GM18498 (cell line): ENCODE measurements at regions not wholly inside any gene's neighbourhood (a gene's known extent, or its start where the extent isn't known, plus 50 kb on each side); places are given as distances from the start of the nearest gene placed in this dataset.
A peak's percentile ranks its signal among the peaks of the same experiment; 100 is the strongest.

ENCODE experiments used
- ATAC-seq: cut with Tn5 transposase; IDR thresholded peaks from one replicate; pipeline ENCODE4 v1.9.1; 2021; ENCODE audit warnings: mild to moderate bottlenecking, moderate library complexity; ENCODE audit not compliant: unreplicated experiment

GRCh38 chr7:41834805-41835694, 132.2 kb upstream of the INHBA start:
- no peak for ATAC-seq

GRCh38 chr7:41832941-41833340, 130.1 kb upstream of the INHBA start:
- no peak for ATAC-seq

- ATAC-seq, result no peak
Measured at GRCh38 chr7:41830271-41830670, 127.4 kb upstream of the INHBA start.

GRCh38 chr7:41828911-41829310, 126.0 kb upstream of the INHBA start:
- ATAC-seq, result no peak

GRCh38 chr7:41826641-41827040, 123.8 kb upstream of the INHBA start:
- no peak for ATAC-seq

DNA sequence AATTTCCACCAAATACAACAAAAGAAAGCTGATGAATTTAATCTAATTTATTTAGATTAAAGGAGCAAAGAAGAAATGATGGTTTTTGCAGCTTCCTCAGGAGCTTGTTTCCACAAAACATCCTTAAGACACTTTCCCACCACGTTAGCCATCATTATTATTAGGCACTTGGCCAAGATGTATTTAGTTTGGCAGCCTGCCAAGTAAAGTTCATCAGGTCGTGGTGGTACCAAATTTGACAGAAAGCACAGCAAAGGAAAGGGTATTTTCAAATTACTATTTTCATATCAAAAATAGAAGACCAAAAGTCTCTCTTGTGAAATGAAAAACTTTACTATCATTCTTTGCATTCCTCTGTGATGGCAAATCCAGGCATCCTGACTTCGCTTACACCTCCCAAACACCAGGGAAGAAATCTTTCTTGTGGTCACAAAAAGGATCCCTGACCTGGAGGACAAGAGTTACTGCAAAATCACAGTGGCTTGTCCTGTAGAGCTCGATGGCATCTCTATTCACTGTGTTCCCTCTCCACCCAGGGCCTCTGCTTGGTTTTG, 123.1 kb upstream of the INHBA start:
- no peak for ATAC-seq

DNA sequence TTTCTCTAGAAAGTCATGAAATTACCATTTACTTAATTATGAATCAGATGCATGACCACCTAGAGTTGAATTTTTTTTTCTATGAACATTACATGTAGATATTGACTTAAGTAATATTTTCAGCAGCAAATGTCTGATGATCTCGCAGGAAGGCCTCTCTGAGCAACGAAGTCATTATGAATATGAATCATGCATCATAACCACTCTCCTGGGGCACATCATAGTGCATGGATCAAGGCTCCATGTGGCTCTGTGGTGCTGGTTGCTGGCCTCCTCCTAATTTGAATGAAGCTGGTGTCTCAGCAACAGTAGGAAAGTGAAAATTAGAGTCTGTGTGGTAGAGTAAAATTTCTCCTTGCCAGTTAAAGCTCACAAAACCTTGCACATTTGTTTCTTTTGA, 121.4 kb upstream of the INHBA start:
- no peak for ATAC-seq

DNA sequence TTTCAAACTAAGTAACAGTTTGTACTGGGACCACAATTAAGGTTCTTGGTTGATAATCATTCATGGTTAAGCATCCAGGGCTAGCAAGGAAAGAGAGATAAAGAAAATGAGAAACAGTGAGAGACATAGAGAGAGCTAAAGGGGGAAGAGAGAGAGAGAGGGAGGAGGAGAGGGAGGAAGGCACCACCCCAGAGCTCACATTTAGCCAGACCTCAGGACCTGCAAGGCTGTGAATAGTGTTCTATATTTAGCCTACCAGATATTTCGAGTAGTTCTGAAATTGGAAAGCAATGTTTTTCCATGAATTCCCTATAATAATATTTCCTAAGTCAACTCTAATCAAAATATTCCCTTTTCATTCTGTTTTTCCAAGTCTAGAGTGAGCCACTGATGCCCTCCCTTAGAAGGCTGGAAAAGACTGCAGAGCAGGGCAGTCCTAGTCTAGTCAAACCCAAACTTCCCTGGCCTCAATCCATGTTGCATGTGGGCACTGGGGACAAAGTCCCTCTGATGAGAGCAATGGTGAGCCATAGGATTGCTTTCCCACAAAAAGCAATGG, 119.4 kb upstream of the INHBA start:
- no peak for ATAC-seq

GRCh38 chr7:41821521-41822213, 118.8 kb upstream of the INHBA start:
- no peak for ATAC-seq

DNA sequence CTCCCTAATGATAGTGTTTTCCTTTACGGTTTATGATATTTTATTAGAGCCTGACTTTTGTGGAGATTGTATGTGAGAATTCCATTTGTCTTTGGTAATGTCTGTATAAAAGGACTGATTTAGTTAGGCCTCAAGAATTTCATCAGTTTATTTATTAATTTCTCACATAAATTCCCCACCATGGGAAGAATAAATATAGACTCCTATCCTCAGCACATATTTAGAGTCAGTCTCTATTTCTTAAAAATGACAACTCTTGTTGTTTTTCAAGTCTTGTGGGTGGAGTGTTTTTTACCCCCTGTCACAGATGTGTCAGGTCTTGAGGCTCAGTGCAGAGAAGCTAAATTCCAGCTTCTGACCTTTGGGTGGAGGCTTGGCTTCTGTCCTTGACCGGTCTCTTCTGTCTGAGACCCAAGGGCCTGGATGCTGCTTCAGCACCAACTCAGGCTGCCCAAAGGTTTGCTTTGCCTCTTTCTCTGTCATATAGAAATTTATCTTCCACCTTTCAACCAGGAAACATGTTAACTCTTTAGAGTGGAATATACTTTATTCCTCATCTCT, 117.3 kb upstream of the INHBA start:
- no peak for ATAC-seq

- no peak for ATAC-seq
Measured at GRCh38 chr7:41819645-41820044, 116.8 kb upstream of the INHBA start.

GRCh38 chr7:41818765-41819398, 116.0 kb upstream of the INHBA start:
- ATAC-seq, result no peak

- ATAC-seq, result no peak
Measured at GRCh38 chr7:41817386-41817785, 114.5 kb upstream of the INHBA start.

DNA sequence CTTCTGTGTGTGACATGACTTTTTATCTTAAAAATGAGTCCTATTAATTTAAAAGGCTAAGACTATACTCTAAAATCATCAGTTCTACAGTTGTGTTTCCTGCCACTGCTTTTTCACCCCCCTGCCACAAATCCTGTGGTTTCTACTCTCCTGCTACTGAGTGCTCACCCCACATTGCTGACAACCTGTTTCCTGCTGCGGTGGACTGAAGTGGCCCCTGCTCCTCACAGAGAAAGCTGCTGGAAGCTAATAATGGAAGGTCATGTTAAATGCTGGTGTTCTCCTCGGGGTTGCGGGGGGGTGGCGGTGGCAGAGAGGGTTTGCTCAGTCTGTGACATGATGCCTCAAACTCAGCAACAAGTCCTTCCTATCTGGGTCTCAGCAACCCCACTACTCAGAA, 113.2 kb upstream of the INHBA start:
- ATAC-seq, result peak; percentile 57

DNA sequence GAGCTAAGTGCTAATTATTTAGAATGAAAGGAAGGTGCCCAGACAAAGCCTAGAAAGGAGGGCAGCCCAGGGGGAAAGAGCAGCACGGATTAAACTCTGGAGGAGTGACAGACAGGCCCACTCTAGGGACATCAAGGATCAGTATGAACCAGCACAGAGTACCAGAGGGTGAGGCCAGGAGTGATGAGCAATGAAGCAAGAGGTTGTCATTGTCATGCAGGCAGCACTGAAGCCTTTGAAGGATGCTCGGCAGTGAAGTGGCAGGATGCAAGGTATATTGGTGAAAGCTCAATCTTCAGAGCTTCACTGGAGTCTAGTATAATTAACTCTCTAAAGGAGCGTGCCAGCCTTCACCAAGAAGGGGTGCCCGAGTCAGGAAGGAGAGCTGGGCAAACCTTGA, 112.0 kb upstream of the INHBA start:
- ATAC-seq, result no peak

- ATAC-seq, result no peak
Measured at GRCh38 chr7:41813286-41813685, 110.4 kb upstream of the INHBA start.

- no peak for ATAC-seq
Measured at GRCh38 chr7:41811941-41812340, 109.1 kb upstream of the INHBA start.

- ATAC-seq, result peak; percentile 96
Measured at GRCh38 chr7:41809940-41810576, 107.2 kb upstream of the INHBA start.

- ATAC-seq, result no peak
Measured at GRCh38 chr7:41809529-41809939, 106.6 kb upstream of the INHBA start.

GRCh38 chr7:41809116-41809515, 106.2 kb upstream of the INHBA start:
- no peak for ATAC-seq
